ENCODE measurements at regions not wholly inside any gene's neighbourhood (a gene's known extent, or its start where the extent isn't known, plus 50 kb on each side); places are given as distances from the start of the nearest gene placed in this dataset.

- Histone ChIP-seq H3K36me3 (ENCODE audit: control insufficient read depth in 2 of 2, extremely low read depth in 1 of 2, insufficient read depth in 2 of 2, low read length in 2 of 2) (no peaks in the 10 kb centered on the region), H3K4me3 (ENCODE audit: control insufficient read depth in 2 of 3, extremely low read depth in 1 of 3, insufficient read depth in 2 of 3, low read depth in 1 of 3, low read length in 3 of 3) (no peak overlapping the region), H3K4me2 (ENCODE audit: control insufficient read depth, extremely low read depth, insufficient read depth, low read depth, low read length) (no peak overlapping the region), H4K20me1 (ENCODE audit: control insufficient read depth, extremely low read depth, insufficient read depth, low read length) (no peaks in the 10 kb centered on the region), H3K9ac (ENCODE audit: control insufficient read depth, extremely low read depth, insufficient read depth, low read length) (no peak overlapping the region), H3K27ac (ENCODE audit: control insufficient read depth, insufficient read depth, low read length) (no peak overlapping the region), H3K9me3 (ENCODE audit: control insufficient read depth, low read depth, low read length) (no peaks in the 10 kb centered on the region), H3K79me2 (ENCODE audit: control insufficient read depth, insufficient read depth, low read length) (no peaks in the 10 kb centered on the region), H3K9me1 (ENCODE audit: control insufficient read depth, extremely low read depth, insufficient read depth, low read length) (no peaks in the 10 kb centered on the region), H3K4me1 (ENCODE audit: control insufficient read depth, extremely low read depth, insufficient read depth, low read length) (no peaks in the 10 kb centered on the region), H2AFZ (ENCODE audit: control insufficient read depth, low read length) (no peak overlapping the region), H3K27me3 (ENCODE audit: control insufficient read depth, extremely low read depth, insufficient read depth, low read length) (no peaks in the 10 kb centered on the region)
- TF ChIP-seq EZH2 (IDR thresholded peaks at IDR 0.05; ENCODE audit: low read length) (no peak), CTCF (optimal IDR thresholded peaks at IDR 0.05 in 1 of 3, IDR thresholded peaks at IDR 0.05 in 1 of 3, conservative IDR thresholded peaks at IDR 0.05 in 1 of 3; ENCODE audit: extremely low read depth in 1 of 3, insufficient read depth in 2 of 3, low read length in 3 of 3) (no peak)
- dilution Hi-C loops (cut with MboI; ENCODE audit: extremely low pct_ligation_motif_present, low sequenced_read_pairs) = no loop called here
- FAIRE-seq (no peak), DNase-seq (ENCODE audit: low read depth, low spot score) (no peak)
Observed at GRCh38 chr1:213552045-213552444, 435.7 kb upstream of the PROX1 start.

GRCh38 chr1:213560226-213560625, 427.5 kb upstream of the PROX1 start:
- FAIRE-seq = no peak

More at GRCh38 chr1:213560226-213560625, 427.5 kb upstream of the PROX1 start:
- Histone ChIP-seq H4K20me1 (ENCODE audit: control insufficient read depth, extremely low read depth, insufficient read depth, low read length) (no peaks in the 10 kb centered on the region), H3K36me3 (ENCODE audit: control insufficient read depth in 2 of 2, extremely low read depth in 1 of 2, insufficient read depth in 2 of 2, low read length in 2 of 2) (no peaks in the 10 kb centered on the region), H3K4me3 (ENCODE audit: control insufficient read depth in 2 of 3, extremely low read depth in 1 of 3, insufficient read depth in 2 of 3, low read depth in 1 of 3, low read length in 3 of 3) (no peak overlapping the region), H3K79me2 (ENCODE audit: control insufficient read depth, insufficient read depth, low read length) (no peaks in the 10 kb centered on the region), H3K9me1 (ENCODE audit: control insufficient read depth, extremely low read depth, insufficient read depth, low read length) (no peaks in the 10 kb centered on the region), H3K9ac (ENCODE audit: control insufficient read depth, extremely low read depth, insufficient read depth, low read length) (no peak overlapping the region), H3K27me3 (ENCODE audit: control insufficient read depth, extremely low read depth, insufficient read depth, low read length) (no peaks in the 10 kb centered on the region), H3K27ac (ENCODE audit: control insufficient read depth, insufficient read depth, low read length) (no peak overlapping the region), H3K4me1 (ENCODE audit: control insufficient read depth, extremely low read depth, insufficient read depth, low read length) (no peaks in the 10 kb centered on the region), H3K9me3 (ENCODE audit: control insufficient read depth, low read depth, low read length) (no peaks in the 10 kb centered on the region), H3K4me2 (ENCODE audit: control insufficient read depth, extremely low read depth, insufficient read depth, low read depth, low read length) (no peak overlapping the region), H2AFZ (ENCODE audit: control insufficient read depth, low read length) (no peak overlapping the region)
- no peak for TF ChIP-seq CTCF (optimal IDR thresholded peaks at IDR 0.05 in 1 of 3, IDR thresholded peaks at IDR 0.05 in 1 of 3, conservative IDR thresholded peaks at IDR 0.05 in 1 of 3; ENCODE audit: extremely low read depth in 1 of 3, insufficient read depth in 2 of 3, low read length in 3 of 3)
- no peak for TF ChIP-seq EZH2 (IDR thresholded peaks at IDR 0.05; ENCODE audit: low read length)
- DNase-seq (ENCODE audit: low read depth, low spot score) = no peak
- dilution Hi-C loops (cut with MboI; ENCODE audit: extremely low pct_ligation_motif_present, low sequenced_read_pairs) = no loop called here
